ENCODE measurements at regions not wholly inside any gene's neighbourhood (a gene's known extent, or its start where the extent isn't known, plus 50 kb on each side); places are given as distances from the start of the nearest gene placed in this dataset.

GRCh38 chr14:75333606-75334548, 55.2 kb downstream of the FOS start:
- peak; percentile 14 to 40 for DNase-seq (ENCODE audit: low read depth in 1 of 2, low spot score in 1 of 2)

GRCh38 chr14:75334549-75335051, 56.0 kb downstream of the FOS start:
- no peak for DNase-seq (ENCODE audit: low read depth in 1 of 2, low spot score in 1 of 2)

DNA sequence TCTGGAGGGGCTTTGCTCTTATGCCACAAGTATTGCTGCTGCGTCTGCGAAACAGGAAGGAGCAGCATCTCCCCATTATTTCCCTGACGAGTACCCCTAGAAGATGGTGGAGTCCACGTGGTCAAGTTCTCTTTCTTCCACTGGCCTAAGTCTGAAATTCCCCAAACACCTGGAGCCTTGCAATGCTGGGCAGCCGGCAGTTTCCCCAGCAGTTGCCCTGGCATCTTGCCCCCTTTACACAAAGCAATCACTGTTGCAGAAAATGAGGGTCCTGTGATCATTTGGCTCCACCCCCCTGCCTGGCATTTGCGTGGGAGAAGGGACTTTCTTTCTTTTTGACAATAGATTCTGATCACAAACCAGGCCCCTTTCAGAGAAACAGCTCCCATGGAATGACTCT, 56.9 kb downstream of the FOS start:
- no peak for DNase-seq (ENCODE audit: low read depth in 1 of 2, low spot score in 1 of 2)

- DNase-seq (ENCODE audit: low read depth in 1 of 2, low spot score in 1 of 2), result no peak
Measured at GRCh38 chr14:75338398-75338797, 59.8 kb downstream of the FOS start.

GRCh38 chr14:75339059-75339458, 60.4 kb downstream of the FOS start:
- no peak for DNase-seq (ENCODE audit: low read depth in 1 of 2, low spot score in 1 of 2)

DNA sequence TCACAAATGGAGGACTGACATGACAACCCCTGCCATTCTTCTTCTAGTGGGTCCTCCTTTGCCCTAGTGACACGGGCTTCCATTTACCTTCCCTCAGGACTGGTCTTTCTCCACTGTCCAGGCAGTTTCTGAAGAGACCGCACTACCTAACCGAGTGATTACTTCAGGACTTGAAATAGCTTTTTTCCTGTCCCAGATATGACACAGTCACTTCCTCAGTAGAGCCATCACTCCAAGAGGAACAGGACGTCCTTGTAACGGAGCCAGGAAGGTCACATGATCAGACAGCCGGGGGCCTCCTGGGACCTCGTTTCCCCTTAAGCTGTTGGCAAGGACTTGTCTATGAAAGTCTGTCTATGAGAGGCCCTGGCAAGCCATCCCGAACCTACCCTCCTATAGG, 62.3 kb downstream of the FOS start:
- DNase-seq (ENCODE audit: low read depth in 1 of 2, low spot score in 1 of 2), result no peak

- no peak for DNase-seq (ENCODE audit: low read depth in 1 of 2, low spot score in 1 of 2)
Measured at GRCh38 chr14:75341620-75342019, 63.0 kb downstream of the FOS start.

GRCh38 chr14:75342762-75343599, 64.4 kb downstream of the FOS start:
- DNase-seq (ENCODE audit: low read depth in 1 of 2, low spot score in 1 of 2), result no peak

DNA sequence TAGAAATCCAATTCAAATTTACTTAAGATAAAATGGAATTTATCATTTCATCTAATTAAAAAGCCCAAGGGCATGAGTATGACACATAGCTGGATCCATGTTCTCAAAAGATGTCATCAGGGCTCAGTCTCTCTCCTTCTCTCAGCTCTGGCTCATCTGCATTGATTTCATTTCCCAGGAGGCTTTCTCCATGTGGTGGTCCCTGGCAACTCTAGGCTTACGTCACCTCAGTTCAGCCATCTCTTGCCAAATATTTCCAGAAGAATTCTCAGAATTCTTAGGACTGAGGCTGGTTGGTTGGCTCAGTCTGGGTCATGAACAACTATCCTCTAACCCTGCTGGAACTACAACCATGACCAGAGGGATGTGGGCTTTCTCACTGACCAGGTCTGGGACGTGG, 65.3 kb downstream of the FOS start:
- DNase-seq (ENCODE audit: low read depth in 1 of 2, low spot score in 1 of 2), result no peak

DNA sequence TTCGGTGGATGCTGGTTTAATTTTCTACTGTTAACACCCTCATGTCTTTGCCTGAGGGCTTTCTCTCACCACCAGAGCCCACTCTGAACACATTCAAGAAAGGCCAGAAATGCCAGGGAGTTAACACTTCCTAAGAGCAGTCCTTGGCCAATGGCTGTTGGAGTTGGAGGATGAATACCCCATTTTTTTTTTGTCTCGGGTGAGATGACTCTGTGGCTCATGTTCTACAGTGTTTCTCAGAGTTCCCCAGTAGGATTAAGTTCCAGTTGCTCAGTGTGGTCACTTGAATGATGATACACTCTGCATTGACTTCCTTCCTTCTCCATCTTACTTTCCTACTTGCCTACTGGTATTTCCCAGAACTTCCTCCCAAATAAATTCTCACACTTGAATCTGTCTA, 65.8 kb downstream of the FOS start:
- DNase-seq (ENCODE audit: low read depth in 1 of 2, low spot score in 1 of 2), result no peak

DNA sequence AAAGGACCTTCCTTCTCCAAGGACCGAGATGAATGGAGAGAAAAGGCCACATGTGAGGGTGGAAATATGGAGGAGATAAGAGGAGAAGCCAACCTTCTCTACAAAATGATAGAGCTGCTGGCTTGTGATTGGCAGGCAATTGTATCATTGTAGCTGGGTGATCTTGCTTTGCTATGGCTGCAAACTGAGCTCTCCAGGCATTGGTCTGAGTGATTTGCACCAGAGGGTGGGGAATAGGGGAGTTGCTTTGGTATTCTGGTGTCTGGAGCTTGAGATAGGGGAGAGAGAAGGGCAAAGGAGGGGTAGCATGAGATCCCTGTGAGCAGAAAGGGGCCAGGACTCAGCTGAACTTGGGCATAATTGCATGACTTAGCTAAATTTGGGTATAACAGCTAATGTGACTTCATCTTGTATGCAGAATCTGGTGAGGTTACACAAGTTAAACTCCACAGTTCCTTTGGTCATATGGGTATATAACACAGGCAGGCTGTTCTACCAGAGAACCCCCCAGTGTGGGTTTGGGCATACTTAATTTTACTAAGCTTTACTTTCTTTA, 72.0 kb downstream of the FOS start:
- no peak for DNase-seq (ENCODE audit: low read depth in 1 of 2, low spot score in 1 of 2)

- DNase-seq (ENCODE audit: low read depth in 1 of 2, low spot score in 1 of 2), result no peak
Measured at GRCh38 chr14:75359098-75359497, 68.7 kb upstream of the JDP2 start.

DNA sequence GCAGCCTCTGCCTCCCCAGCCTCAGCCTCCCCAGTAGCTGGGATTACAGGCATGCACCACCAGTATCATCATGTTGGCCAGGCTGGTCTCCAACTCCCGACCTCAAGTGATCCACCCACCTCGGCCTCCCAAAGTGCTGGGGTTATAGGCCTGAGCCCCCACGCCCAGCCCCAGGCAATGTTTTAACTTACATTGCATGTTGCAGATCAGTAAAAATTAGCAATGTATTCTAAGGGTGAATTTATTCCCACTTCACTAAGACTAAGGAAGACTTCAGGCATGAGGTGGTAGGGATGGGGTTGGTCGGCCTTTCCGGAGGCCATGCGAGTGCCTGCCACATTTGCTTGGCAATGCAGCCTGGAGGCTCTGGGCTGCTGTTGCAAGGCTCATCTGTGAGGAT, 66.8 kb upstream of the JDP2 start:
- DNase-seq (ENCODE audit: low read depth in 1 of 2, low spot score in 1 of 2), result no peak

DNA sequence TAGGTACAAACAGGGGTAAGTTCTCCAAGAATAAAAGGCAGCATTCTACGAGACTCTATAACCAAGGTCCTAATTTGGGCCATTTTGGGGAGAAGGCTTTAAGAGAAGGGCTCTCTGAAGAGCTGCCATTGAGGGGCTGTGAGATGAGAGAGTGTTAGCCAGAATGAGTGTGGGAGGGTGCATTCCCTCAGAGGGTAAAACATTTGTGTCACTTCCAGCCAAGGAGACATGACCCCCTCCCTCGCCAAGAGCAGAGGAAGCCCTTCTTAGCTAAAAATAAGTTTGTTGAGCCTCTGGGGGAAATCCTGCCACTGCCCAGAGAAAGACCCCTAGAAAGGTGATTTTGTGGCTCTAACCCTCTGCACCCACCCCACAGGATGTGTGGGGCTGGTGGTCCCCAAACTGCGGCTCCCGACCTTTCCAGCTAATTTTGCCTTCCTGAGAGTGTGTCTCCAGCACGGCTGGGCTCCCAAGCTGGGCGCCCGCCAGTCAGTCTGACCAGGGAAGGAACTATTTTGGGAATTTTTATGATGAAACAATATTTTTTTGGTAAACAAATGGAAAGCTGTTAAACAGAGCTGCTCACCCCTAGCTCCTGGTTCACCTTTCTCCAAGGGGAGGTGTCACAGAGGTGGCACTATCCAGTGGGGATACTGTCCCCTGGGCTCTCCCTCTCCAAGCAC, 65.9 kb upstream of the JDP2 start:
- no peak for DNase-seq (ENCODE audit: low read depth in 1 of 2, low spot score in 1 of 2)

- DNase-seq (ENCODE audit: low read depth in 1 of 2, low spot score in 1 of 2), result no peak
Measured at GRCh38 chr14:75363130-75363529, 64.7 kb upstream of the JDP2 start.

DNA sequence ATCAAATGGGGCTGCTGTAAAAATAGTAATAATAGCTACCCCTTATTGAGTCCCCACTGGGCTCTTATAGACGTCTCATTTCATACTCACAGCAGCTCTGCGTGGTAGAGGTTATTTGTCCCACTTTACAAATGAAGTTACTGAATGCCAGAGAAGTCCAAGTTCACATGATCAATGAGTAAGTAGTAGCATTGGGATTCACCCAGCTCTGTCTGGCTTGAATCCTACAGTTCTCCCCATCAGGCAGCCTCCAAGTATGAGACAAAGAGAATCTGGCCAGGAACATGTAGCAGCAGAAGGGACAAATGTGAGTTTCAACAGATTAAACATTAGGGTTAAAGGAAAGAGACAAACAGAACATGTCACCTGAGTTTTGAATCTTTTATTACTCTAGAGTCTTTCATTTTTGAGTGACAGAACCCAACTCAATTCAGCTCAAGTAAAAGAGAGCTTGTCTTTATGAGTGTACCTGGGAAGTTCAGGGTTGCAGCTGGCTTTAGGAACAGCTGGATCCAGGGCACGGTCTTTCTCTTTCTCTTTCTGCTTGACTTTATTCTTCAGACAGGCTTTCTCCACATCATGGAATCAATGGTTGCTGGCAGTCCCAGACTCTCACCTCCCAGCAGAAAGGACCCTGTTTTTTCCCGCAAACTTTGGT, 64.1 kb upstream of the JDP2 start:
- no peak for DNase-seq (ENCODE audit: low read depth in 1 of 2, low spot score in 1 of 2)

DNA sequence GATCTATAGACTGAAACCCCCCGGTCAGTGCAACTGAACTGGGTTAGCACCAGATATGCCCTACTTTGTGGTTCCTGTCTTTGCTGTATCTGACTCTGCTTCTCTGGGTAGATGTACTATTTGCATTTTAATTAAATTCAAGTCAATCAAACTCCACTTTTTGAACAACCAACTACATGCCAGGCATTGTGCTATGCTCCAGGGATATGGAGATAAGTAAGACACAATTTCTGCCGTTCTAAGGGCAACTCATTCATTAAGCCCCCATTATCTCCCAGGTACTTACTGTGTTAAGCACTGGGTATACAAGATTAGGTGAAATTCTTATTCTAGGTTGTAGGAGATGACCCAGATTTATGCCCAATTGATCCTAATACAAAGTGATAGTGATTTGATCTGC, 62.7 kb upstream of the JDP2 start:
- DNase-seq (ENCODE audit: low read depth in 1 of 2, low spot score in 1 of 2), result no peak

- DNase-seq (ENCODE audit: low read depth in 1 of 2, low spot score in 1 of 2), result no peak
Measured at GRCh38 chr14:75366963-75367362, 60.9 kb upstream of the JDP2 start.

DNA sequence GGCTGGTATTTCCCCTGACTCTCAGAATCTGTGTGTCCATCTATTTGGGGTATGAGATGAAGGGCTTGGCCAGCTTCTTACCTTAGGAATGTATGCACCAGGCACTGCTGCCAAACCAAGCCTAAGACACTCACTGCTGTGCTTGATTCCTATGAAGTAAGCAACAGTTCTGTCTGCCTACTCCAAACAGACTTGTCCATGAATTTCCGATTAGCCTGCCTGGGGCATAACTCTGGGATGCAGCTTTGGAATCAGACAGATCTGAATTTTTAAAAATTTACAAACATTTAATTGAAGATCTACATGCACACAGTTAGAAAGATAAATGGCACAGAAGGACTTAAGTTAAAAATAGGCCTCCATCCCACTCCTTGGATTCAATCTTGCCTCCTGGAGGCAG, 59.5 kb upstream of the JDP2 start:
- no peak for DNase-seq (ENCODE audit: low read depth in 1 of 2, low spot score in 1 of 2)

- DNase-seq (ENCODE audit: low read depth in 1 of 2, low spot score in 1 of 2), result no peak
Measured at GRCh38 chr14:75369506-75369905, 58.3 kb upstream of the JDP2 start.

All from activated T-helper 1 cell treated with anti-CD3 and anti-CD28 coated beads, Interleukin-2, amount 50 U/mL, for 16 hours (primary cell).